Activated CD8-positive, alpha-beta memory T cell treated with anti-CD3 and anti-CD28 coated beads for 48 hours (primary cell): ENCODE measurements at regions not wholly inside any gene's neighbourhood (a gene's known extent, or its start where the extent isn't known, plus 50 kb on each side); places are given as distances from the start of the nearest gene placed in this dataset.

Source experiments
- DNase-seq, 3 experiments: peaks; one replicate each; pipeline ENCODE4 v3.0.0-alpha.2; 2020; ENCODE audit warnings: low read depth in 2 of 3, low spot score in 2 of 3

DNA sequence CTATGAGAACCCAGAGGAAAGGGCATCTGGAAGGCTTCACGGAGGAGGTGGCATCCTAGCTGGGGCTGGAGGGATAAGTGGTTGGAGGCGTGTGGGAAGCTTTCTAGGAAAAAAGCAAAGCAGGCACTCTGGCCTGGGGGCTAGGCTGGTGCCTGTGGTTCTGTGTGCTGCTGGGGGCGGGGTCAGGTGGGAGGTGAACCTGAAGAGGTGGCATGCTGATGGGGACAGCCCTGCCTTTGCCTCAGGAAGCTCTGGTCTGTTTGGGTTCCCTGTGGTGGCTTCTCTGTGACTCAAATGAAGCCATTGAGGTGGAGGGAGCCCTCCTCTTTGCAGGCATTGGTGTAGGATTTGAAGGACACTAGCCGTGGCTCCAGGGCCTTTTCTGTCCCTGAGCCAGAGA is 221.6 kb upstream of the POU3F1 start:
- DNase-seq = no peak

DNA sequence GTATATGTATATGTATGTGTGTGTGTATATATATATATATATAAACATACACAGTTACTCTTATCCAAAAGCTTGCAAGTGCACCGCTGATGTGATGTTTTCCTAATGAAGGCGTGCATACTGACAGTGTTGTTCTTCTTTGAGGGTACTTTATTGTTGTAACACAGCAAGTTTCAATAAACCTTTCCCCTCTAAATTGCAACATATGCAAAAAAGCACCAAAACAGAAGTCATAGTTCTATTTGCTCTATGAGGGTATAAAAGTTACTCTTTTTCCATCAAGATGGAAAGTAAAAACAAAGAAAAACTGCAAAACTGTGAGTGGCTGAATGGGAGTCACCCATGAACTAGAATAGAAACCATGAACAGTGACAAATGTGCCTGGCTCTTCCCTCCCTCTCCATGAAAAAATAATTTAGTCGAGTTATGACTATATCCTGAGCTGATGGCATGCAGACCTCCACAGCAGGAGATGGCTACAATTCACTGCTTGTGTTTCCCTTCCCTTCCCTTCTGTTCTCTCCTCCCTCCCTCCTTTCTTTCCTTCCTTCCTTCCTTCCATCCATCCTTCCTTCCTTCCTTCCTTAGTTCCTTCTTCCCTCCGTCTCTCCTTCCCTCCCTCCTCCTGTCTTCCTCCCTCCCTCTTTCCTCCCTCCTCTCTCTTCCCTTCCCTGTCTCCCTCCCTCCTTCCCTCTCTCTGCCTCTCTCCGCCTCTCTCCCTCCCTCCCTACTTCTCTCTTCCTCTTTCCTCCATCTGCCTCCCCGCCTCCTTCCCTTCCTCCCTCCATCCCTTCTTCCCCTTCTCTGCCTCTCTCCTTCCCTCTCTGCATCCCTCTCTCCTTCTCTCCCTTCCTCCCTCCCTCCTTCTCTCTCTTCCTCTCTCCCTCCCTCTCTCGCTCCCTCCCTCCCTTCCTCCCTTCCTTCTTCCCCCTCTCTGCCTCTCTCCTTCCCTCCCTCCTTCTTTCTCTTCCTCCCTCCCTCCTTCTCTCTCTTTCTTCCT is 220.7 kb upstream of the POU3F1 start:
- no peak for DNase-seq

DNA sequence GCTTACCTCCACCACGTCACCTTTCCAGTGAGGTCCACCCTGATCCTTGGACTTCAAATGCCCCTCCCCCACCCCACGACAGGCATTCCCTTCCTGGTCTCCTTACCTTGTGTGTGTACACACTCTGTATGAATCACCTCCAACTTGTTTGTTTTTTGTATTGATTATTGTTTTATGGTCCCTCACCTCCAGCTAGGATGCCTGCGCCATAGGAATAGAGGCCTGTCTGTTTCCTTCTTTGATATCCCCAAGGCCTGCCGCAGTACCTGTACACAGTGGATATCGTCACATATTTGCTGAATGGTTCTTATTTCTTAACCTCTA is 219.6 kb upstream of the POU3F1 start:
- DNase-seq = no peak

DNA sequence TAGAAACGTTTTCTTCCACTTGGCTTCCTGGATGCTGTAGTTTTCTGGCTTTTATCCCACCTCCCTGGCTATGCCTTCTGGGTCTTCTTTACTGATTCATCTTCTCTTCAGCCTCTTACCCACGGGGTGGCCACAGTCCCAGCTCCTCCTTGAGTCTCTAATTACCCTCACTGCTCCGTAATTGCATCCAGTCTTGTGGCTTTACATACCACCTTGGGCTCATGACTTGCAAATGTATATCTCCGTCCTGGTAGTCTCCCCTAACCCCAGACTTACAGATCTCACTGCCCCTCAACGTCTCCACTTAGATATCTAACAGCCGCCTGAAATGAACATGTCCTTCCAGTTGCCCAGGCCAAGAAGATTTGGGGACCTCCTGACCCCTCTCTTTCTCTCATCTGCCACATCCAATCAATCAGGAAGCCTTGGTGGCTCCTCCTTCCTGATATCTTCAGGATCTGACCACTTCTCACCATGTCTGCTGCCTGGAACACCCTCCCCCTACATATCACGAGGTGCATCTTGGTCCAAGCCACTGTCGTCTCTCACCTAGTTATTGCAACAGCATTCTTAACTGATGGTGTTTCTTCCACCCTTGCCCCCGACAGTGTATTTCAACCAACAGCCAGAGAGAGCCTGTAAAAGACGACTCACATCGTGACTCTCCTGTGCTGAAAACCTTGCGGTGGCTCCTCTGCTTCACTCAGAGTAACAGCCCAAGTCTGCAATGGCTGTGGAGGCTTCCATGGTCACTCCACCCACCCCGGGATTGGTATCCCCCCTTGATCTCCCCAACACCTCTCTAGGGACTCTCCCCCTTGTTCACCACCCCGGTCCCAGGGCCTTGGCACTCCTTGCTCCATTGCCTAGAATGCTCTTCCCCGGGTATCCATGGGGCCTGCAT is 219.0 kb upstream of the POU3F1 start:
- DNase-seq = no peak

DNA sequence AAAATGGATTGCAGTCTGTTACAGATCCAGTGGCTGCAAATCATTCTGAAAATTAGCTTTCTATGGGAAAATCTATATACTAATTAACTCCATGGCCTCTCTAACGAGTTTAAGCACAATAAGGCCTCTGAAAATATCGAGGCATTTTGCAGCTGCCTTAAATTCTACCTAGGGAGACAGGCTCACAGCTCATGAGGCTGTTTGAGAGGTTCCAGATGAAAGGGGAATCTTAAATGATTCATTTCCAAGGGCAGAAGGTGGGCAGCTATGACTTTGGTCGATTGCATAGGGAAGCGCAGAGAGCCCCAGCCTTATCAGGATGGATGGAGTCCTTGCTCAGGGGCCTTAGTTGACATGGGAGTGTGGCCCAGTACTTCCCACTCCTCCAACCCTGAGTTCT is 216.8 kb upstream of the POU3F1 start:
- no peak for DNase-seq

DNA sequence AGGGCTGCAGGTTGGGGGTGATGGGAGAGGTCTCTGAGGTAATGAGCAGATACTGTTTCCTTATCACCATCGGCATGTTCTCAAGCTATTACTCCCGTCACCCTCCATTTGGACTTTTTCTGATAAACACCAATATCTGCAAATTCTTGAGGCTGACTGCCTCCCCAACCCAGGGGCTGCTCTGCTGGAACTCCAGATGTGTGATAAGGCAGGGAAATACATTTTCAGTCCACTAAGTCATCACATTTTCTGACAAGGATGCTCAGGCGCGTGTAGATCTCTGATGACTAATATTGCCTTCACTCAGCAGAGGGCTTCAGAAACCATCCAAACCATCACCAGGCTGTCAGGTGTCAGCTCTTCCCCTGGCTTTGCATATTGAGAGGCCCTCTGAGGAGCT is 215.0 kb upstream of the POU3F1 start:
- no peak for DNase-seq

DNA sequence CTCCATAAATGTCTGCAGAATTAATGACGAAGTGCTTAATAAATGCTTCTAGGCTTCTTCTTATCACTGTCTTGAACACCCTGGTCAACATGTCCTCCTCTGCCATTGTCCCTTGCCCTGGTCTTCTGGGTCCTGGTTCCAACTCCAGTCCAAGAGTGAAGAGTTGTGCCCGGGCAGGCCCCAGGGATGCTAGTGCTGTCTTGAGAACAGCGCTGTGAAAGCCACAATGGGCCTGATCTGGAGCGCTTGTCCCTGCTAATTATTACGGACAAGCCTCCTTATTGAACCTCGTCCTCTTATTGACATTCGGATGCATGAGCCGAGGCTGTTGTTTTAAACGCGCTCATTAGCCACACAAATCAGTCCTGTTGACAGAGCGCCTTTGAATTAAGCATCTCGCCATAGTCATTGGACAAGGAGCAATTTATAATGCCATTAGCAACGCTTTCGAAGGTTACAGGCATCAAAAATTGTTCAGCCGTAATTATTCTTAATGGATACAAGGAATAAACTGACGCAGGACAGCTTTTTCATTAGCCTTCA is 211.6 kb upstream of the POU3F1 start:
- no peak for DNase-seq

DNA sequence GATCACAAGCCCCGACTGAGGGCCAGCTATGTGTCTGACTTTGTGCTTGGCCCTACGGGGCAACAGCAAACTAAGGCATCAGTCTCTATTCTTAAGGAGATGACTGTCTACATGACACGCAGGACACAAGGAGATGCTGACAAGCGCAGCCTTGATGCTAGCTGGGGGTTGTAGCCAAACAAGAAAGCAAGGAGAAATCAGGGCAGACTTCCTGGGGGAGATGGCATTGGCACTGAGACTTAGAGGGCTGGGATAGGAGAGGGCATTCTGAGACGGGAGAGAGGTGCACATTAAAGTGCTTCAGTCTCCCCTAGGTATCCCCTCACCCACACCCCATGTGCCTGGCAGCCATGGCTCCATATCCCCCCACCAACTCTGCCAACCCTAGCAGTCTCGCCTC is 210.8 kb upstream of the POU3F1 start:
- no peak for DNase-seq

DNA sequence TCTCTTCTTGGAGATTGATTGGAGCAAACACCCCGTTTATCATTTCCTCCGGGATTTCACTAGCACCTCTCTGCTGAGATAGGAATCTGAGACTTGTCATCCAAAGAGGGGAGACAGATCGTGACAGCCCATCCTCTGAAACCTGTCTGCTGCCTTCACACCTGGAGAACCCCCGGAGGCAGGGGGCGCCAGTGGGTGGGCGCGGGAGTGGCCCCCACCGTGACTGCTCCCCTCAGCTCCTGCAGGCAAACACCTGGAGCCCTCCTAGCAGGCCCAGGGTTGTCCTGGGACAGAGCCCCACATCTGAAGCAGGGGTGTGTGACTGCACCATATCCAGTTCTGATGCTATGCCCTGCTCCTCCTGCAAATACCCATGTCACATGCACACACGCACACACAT is 209.5 kb upstream of the POU3F1 start:
- no peak for DNase-seq

DNA sequence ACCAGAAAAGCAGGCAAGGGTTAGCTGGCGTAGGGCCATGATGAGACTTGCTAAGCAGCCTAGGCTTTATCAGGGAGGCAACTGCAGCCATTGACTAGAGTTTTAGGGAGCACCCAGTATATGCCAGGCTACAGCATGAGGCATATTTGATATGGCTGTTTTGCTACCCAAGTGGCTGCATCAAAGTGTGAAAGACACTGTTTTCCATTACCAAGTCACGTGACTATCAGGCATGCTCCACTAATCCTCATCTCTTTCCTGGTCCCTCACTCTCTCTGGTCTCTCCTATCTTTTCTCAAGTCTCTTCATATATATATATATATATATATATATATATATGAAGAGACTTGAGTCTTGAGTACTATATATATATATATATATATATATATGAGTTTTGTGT is 206.7 kb upstream of the POU3F1 start:
- no peak for DNase-seq

DNA sequence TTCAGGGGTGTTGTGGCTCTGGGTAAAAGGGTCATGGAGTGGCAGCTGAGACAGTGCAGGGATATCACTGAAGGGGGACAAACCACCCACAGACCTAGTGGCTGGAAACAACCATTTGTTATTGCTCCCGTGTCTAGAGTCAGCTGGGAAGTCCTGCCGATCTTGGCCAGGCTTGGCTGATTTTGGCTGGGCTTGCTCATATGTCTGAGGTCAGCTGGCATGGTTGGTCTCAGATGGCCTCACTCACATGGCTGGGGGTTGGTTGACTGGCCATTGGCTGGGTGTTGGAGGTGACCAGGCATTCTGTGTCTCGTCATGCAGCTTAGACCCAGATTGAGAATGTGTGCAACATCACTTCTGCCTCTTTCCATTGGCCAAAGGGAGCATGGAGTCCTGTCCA is 203.8 kb upstream of the POU3F1 start:
- no peak for DNase-seq

DNA sequence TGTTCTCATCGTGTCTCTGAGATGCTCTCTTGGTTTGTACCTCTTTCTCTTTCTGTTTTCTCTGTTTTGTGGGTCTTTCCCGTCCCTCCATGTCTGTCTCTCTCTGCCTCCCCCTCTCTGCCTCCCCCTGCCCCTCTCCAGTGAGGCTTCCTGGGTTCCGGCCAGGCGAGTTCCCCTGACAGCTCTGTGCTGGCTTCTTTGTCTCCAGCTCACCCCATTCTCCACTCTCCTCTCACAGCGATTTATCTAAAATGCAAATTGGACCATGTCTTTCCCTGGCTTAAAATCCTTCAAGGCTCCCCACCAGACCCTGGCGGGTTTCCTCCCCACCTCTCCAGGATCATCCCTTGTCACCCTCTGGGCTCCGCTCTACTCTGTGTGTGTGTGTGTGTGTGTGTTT is 202.4 kb upstream of the POU3F1 start:
- DNase-seq = no peak

DNA sequence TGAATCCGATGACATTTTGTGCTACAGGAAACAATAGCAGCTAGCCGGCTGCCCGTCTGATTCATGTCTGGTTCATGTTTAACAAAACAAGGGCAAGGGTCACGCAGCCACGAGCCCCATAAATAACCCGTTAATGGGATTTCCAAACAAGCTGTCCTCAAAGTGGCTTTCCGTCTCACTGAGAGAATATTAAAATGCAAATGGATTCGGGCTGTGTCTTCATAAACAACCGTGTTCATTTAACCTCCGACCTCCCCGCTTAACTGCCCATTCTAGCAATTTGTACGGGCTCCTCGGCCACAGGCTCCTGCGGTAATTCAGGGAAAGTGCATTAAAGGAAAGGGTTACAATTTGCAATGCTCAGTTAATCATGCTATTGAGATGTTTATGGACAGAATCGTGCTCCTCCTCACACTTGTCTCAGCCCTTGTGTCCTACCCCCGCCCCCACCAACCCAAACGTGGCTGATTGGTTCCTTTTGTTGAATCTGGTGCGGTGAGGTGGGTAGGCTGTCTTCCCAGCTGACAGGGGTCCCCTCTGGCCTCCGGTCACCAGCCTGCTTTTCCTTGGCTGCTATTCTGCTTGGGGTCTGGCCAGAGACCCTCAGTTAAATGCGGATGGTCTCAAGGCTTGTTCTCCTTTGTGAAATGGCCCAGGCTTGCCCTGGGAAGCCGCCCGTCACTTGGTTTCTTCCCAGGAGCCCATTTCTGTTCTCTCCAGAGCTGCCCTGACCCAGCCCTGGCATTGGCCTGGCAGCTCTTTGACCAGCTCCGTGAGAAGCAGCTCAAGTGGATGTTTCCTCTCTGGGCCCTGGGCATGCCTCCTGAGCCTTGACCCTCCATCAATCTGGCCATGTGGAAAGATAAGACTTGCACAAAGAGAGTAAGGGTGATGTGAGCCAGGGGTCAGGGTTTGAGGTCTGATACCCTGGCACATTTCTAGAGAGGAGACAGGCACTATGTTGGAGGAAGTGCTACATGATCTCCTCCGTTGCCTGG is 200.7 kb upstream of the POU3F1 start:
- no peak for DNase-seq

DNA sequence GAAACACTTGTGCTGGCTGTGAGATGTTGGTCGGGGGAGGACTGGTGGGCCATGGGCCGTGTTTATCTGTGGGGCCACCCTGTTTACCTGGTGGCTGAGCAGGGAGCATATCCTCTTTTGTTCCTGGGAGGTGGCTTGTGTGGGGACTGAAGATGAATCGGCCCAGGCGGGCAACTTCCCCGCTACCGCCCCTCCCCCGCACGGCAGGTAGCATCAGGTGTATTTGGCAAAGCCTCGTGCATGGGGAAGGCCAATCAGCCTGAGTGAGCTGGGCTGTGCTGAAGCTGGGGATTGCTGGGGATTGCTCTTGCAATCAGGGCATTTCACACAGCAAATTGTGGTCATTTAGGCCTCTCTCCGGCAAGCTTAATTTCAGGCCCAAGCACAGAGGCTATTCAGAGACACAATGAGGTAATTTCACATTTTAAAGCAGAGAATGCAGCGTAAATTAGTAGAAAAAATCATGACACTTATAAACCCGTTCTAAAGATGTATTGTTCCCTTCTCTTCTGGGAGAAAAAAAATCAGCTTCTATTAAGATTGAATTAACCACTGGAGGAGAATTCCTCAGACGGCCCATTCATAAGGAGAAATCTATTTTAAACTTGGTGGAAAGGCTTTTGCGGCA is 197.7 kb upstream of the POU3F1 start:
- DNase-seq = no peak

DNA sequence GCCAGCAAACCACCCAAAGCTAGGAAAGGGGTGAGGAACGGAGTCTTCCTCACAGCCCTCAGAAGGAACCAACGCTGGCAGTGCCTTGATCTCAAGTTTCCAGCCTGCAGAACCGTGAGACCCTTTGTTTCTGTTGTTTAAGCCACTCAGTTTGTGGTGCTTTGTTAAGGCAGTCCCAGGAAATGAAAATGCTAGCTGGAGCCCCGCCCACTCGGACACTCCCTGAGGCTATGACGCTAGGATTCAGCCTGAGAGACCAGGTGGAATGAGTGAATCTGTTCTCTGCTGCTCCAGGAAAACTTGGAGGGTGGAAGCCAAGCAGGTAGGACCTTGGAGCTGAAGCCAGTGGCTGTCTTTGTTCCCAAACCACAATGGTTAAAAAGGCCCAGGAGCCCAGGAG is 196.5 kb upstream of the POU3F1 start:
- no peak for DNase-seq

DNA sequence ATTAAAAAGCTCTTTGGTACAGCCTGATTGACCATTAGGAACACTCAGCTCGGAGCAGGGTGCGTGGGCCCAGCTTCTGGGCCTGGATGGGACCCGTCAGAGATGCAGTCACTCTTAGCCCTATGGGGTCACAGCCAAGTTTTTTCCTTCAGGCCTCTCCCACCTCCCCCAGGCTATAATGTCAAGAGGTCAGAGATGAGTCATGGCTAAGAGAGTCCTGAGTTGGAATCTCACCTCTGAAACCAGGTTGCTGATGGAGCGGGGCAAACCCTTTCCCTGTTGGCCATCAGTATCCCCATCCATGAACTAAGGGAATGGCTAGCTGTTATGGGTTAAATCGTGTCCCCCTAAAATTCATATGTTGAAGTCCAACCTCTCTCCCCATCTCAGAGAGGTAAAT is 195.9 kb upstream of the POU3F1 start:
- DNase-seq = no peak

DNA sequence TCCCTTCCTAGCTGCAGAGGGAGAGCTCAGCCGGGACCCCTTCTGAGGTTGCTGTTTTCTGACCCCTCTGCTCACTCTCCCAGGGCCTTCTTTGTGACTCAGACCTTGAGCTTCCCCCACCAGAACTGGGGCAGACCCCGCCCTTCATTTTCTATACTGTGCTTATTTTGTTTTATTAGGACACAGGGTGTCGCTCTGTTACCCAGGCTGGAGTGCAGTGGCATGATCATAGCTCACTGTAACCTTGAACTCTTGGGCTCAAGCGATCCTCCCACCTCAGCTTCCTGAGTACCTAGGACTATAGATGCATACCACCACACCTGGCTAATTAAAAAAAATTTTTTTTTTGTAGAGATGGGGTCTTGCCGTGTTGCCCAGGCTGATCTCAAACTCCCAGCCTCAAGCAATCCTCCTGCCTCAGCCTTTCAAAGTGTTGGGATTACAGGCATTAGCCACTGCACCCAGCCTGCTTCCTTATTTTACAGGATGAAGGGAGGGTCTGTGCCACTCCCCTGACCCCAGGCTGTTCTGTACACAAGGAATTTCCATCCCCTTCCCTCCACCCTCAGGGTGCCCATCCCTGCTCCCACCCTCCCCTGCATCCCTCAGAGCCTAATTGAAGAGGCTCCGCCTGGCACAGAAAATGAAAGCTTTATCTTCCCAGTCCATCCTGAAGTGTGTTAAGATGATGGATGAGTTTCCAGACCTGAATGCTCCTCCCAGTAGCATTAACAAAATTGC is 195.2 kb upstream of the POU3F1 start:
- no peak for DNase-seq

DNA sequence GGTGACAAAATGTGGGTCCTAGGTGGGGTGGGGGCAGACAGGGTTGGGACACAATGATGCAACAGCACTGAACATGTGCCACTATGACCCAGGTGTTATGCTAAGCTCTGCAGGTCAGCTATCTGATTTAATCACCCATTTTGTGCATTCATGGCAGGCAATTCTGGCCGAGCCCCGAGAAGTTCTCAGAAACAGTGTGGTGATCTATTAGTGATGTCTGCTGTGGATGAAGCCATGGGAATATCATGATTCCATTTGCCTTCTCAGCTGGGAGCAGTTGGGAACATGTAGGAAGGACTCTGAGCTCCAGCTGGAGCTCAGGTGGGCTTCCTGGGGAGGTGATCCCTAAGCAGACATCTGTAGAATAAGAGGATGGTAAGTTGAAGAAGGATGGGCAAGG is 194.0 kb upstream of the POU3F1 start:
- DNase-seq = no peak

DNA sequence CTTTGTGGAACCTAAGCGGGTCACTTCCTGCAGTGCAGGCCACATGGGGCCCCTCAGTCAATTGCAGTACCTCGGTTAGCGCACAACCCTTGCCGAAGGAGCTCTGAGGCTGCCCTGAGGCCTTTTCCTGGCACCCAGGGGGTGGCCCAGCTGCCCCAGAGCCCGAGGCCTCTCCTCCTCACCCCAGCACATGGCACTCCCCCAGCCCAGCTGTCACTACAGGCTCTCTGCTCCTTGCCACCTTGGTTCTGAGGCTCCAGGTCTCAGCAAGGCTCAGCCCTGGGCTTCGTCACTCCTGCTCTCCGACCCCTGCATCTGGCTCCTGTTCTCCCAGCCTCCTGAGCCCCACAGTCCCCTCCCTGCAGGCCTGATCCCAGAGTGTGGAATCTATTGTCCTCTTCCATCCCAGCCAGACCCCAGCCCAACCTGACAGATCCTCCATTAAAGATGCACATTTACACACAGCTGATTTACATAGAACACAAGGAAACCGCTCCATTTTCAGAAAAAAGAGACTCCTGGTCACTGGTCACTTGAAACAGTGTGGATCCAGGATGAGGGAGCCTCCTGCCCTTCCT is 192.8 kb upstream of the POU3F1 start:
- no peak for DNase-seq
